H9 (cell line): ENCODE measurements at regions not wholly inside any gene's neighbourhood (a gene's known extent, or its start where the extent isn't known, plus 50 kb on each side); places are given as distances from the start of the nearest gene placed in this dataset.
"Not testable (repeated sequence)": the region's sequence is repeated elsewhere in the genome, so short reads cannot be mapped to it uniquely, and the experiment has no call there.

ENCODE experiments used
- DNase-seq: peaks from one replicate; pipeline ENCODE4 v3.0.0-alpha.2; 2017
- H2AFZ ChIP-seq: one replicate; pipeline ENCODE4 v1.6.1; 2013; ENCODE audit warnings: mild to moderate bottlenecking, low read length, control low read depth, moderate library complexity
- H2AK5ac ChIP-seq: 2 replicates; pipeline ENCODE4 v1.6.1; 2013; ENCODE audit warnings: low read length, control low read depth, mixed read lengths; ENCODE audit not compliant: insufficient read length
- H2BK120ac ChIP-seq: one replicate; pipeline ENCODE4 v1.6.1; 2013; ENCODE audit warnings: low read depth, mild to moderate bottlenecking, low read length, control low read depth, inconsistent platforms; ENCODE audit not compliant: poor library complexity, severe bottlenecking
- H2BK12ac ChIP-seq: 2 replicates; pipeline ENCODE4 v1.6.1; 2013; ENCODE audit warnings: low read length, control low read depth, mixed read lengths, low read depth; ENCODE audit not compliant: insufficient read length
- H2BK15ac ChIP-seq: 2 replicates; pipeline ENCODE4 v1.6.1; 2013; ENCODE audit warnings: low read depth, low read length, control low read depth
- H2BK20ac ChIP-seq: one replicate; pipeline ENCODE4 v1.6.1; 2013; ENCODE audit warnings: low read depth, mild to moderate bottlenecking, low read length, control low read depth, inconsistent platforms; ENCODE audit not compliant: poor library complexity, severe bottlenecking
- H2BK5ac ChIP-seq: 2 replicates; pipeline ENCODE4 v1.6.1; 2013; ENCODE audit warnings: low read length, control low read depth, mixed read lengths; ENCODE audit not compliant: insufficient read length
- H3K14ac ChIP-seq: 2 replicates; pipeline ENCODE4 v1.6.1; 2013; ENCODE audit warnings: low read length, control low read depth; ENCODE audit not compliant: insufficient read depth
- H3K18ac ChIP-seq: 2 replicates; pipeline ENCODE4 v1.6.1; 2013; ENCODE audit warnings: low read depth, mild to moderate bottlenecking, mixed read lengths, low read length, control low read depth; ENCODE audit not compliant: insufficient read length
- H3K23ac ChIP-seq: 2 replicates; pipeline ENCODE4 v1.6.1; 2013; ENCODE audit warnings: low read length, control low read depth, mixed read lengths, low read depth; ENCODE audit not compliant: insufficient read length
- H3K23me2 ChIP-seq: 2 replicates; pipeline ENCODE4 v1.6.1; 2013; ENCODE audit warnings: low read depth, mild to moderate bottlenecking, mixed read lengths, low read length, control low read depth; ENCODE audit not compliant: insufficient read length, poor library complexity, severe bottlenecking
- H3K27ac ChIP-seq: 2 replicates; pipeline ENCODE4 v1.5.1; 2013; ENCODE audit warnings: low read length, control low read depth, mixed read lengths, low read depth; ENCODE audit not compliant: insufficient read length
- H3K27me3 ChIP-seq: 2 replicates; pipeline ENCODE4 v1.6.1; 2013; ENCODE audit warnings: low read length, control low read depth, inconsistent platforms; ENCODE audit not compliant: insufficient read depth
- H3K4ac ChIP-seq: 2 replicates; pipeline ENCODE4 v1.6.1; 2013; ENCODE audit warnings: low read depth, mild to moderate bottlenecking, control low read depth, inconsistent platforms, low read length, moderate library complexity
- H3K4me1 ChIP-seq: 2 replicates; pipeline ENCODE4 v1.6.1; 2013; ENCODE audit warnings: low read length, control low read depth, inconsistent platforms; ENCODE audit not compliant: insufficient read depth
- H3K4me2 ChIP-seq: 2 replicates; pipeline ENCODE4 v1.6.1; 2013; ENCODE audit warnings: low read length, control low read depth, mixed read lengths; ENCODE audit not compliant: insufficient read length, insufficient read depth
- H3K56ac ChIP-seq: 2 replicates; pipeline ENCODE4 v1.6.1; 2013; ENCODE audit warnings: low read depth, mild to moderate bottlenecking, mixed read lengths, low read length, control low read depth; ENCODE audit not compliant: insufficient read length
- H3K79me1 ChIP-seq: 2 replicates; pipeline ENCODE4 v1.6.1; 2013; ENCODE audit warnings: low read depth, mild to moderate bottlenecking, moderate library complexity, low read length, control low read depth, inconsistent platforms; ENCODE audit not compliant: insufficient read depth, poor library complexity, severe bottlenecking
- H3K79me2 ChIP-seq: 2 replicates; pipeline ENCODE4 v1.6.1; 2013; ENCODE audit warnings: low read length, control low read depth, inconsistent platforms; ENCODE audit not compliant: insufficient read depth
- H3K9ac ChIP-seq: 2 replicates; pipeline ENCODE4 v1.6.1; 2013; ENCODE audit warnings: low read length, control low read depth, mixed read lengths; ENCODE audit not compliant: insufficient read length; ENCODE audit errors: extremely low read depth
- H3K9me3 ChIP-seq: one replicate; pipeline ENCODE4 v1.6.1; 2013; ENCODE audit warnings: low read depth, low read length, inconsistent platforms; ENCODE audit not compliant: control insufficient read depth
- H3T11ph ChIP-seq: one replicate; pipeline ENCODE4 v1.6.1; 2013; ENCODE audit warnings: mild to moderate bottlenecking, low read length, control low read depth, inconsistent platforms
- H4K20me1 ChIP-seq: one replicate; pipeline ENCODE4 v1.6.1; 2013; ENCODE audit not compliant: control insufficient read depth, insufficient read length, insufficient read depth
- H4K5ac ChIP-seq: 2 replicates; pipeline ENCODE4 v1.6.1; 2013; ENCODE audit warnings: low read depth, mild to moderate bottlenecking, mixed read lengths, low read length, control low read depth; ENCODE audit not compliant: insufficient read length
- H4K8ac ChIP-seq: replicated peaks from 2 replicates; pipeline ENCODE4 v1.6.1; 2013; ENCODE audit warnings: low read length, control low read depth, mixed read lengths, low read depth; ENCODE audit not compliant: insufficient read length
- H4K91ac ChIP-seq: 2 replicates; pipeline ENCODE4 v1.6.1; 2013; ENCODE audit warnings: low read depth, mild to moderate bottlenecking, moderate library complexity, mixed read lengths, low read length, control low read depth; ENCODE audit not compliant: insufficient read length
- H3K27ac Mint-ChIP-seq, 3 experiments: 2 replicates in 2 of 3; 3 replicates in 1 of 3; pipeline ENCODE4 v1.8.0; 2020 to 2021; ENCODE audit warnings: mixed read lengths in 3 of 3, mild to moderate bottlenecking in 1 of 3, moderate library complexity in 1 of 3
- H3K27me3 Mint-ChIP-seq: 2 replicates; pipeline ENCODE4 v1.8.0; 2021; ENCODE audit warnings: low read depth, mild to moderate bottlenecking, moderate library complexity, mixed read lengths
- H3K36me3 Mint-ChIP-seq, 3 experiments: 2 replicates in 2 of 3; 3 replicates in 1 of 3; pipeline ENCODE4 v1.8.0; 2020 to 2021; ENCODE audit warnings: low read depth in 3 of 3, mixed read lengths in 3 of 3; ENCODE audit not compliant: insufficient read depth in 1 of 3
- H3K4me1 Mint-ChIP-seq, 2 experiments: 2 replicates each; pipeline ENCODE4 v1.8.0; 2020; ENCODE audit warnings: mixed read lengths in 2 of 2
- H3K4me3 Mint-ChIP-seq, 2 experiments: 2 replicates in 1 of 2; 3 replicates in 1 of 2; pipeline ENCODE4 v1.8.0; 2020 to 2021; ENCODE audit warnings: mild to moderate bottlenecking in 2 of 2, mixed read lengths in 2 of 2, moderate library complexity in 1 of 2
- H3K9me3 Mint-ChIP-seq, 2 experiments: 2 replicates in 1 of 2; 3 replicates in 1 of 2; pipeline ENCODE4 v1.8.0; 2020; ENCODE audit warnings: mild to moderate bottlenecking in 2 of 2, mixed read lengths in 2 of 2, moderate library complexity in 1 of 2
- CTCF ChIP-seq: fragments of 200-600 bp; sonication (generic); conservative IDR thresholded peaks from 3 replicates; pipeline ENCODE4 v1.8.0; 2021; ENCODE audit warnings: antibody characterized with exemption, mild to moderate bottlenecking
- WGBS: extraction: QIAGEN DNeasy Blood & Tissue Kit; methylation state at CpG from one replicate; pipeline ENCODE4 v1.1.7; 2013; ENCODE audit warnings: missing lambda C conversion rate, low lambda C conversion rate, mixed read lengths; ENCODE audit not compliant: insufficient read length; ENCODE audit errors: extremely low coverage; 5-methylcytosine and 5-hydroxymethylcytosine counted together

DNA sequence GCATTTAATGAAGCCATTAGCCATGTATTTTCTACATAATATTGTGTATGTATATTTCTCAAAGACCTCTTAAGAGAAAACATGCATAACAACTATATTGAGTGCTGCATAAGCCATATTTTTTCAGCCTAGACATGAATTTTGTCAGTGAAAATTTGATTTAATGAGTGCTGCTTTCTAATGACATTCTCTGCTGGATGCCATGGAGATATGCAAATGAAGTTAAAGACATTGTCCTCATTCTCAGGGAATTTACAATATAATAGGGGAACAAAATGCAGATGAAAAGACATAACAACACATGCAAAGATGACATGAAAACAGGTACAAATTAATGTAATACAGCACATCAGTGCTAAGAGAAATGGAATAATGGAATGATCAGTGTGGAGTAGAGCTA lies 118.7 kb downstream of the ATOH1 start:
- Histone ChIP-seq H3K79me2 (no peaks in the 10 kb centered on the region), H2BK20ac (no peak overlapping the region), H3K27ac (no peak overlapping the region), H2BK120ac (no peak overlapping the region), H3K79me1 (no peaks in the 10 kb centered on the region), H3T11ph (no peak overlapping the region), H3K18ac (no peak overlapping the region), H3K27me3 (no peaks in the 10 kb centered on the region), H3K9me3 (no peaks in the 10 kb centered on the region), H2AK5ac (no peak overlapping the region), H3K4me1 (peaks cover 2% of the 10 kb centered on the region; the same call in 1 of the 2 replicates), H3K56ac (no peak overlapping the region), H3K4ac (no peak overlapping the region), H3K23ac (no peak overlapping the region), H2AFZ (no peak overlapping the region), H4K8ac (no peak overlapping the region), H2BK5ac (no peak overlapping the region), H4K91ac (no peak overlapping the region), H4K5ac (no peak overlapping the region), H3K14ac (no peak overlapping the region), H4K20me1 (no peaks in the 10 kb centered on the region), H3K9ac (no peak overlapping the region), H2BK12ac (no peak overlapping the region), H2BK15ac (no peak overlapping the region), H3K4me2 (no peak overlapping the region), H3K23me2 (no peaks in the 10 kb centered on the region)
- Mint-ChIP-seq H3K4me3 (no peak overlapping the region; a peak in 1 of 5 replicates), H3K36me3 (0 out of 7 replicates have a peak, but pooled peaks cover 0 to 2% (median 0%) of the 10 kb centered on the region in 3 experiments), H3K27ac (peak overlapping the region in 2 of 3 experiments; percentile 2 to 19; a peak in 4 of 7 replicates), H3K4me1 (peaks cover 17 to 23% of the 10 kb centered on the region in 2 experiments), H3K27me3 (no peaks in the 10 kb centered on the region), H3K9me3 (peaks cover 1 to 5% of the 10 kb centered on the region in 2 experiments; a peak in 1 of 5 replicates)
- DNase-seq = no peak
- TF ChIP-seq CTCF = no peak

GRCh38 chr4:93950239-93950638 lies 121.7 kb downstream of the ATOH1 start:
- not testable (repeated sequence) for H3K27me3 Mint-ChIP-seq, H3K14ac ChIP-seq, H4K8ac ChIP-seq, H2AFZ ChIP-seq, H3K27ac Mint-ChIP-seq, H3K23me2 ChIP-seq, H4K20me1 ChIP-seq, H3K79me2 ChIP-seq, H2AK5ac ChIP-seq, H2BK20ac ChIP-seq, H3K56ac ChIP-seq, H3K36me3 Mint-ChIP-seq, H3K9me3 ChIP-seq, H2BK15ac ChIP-seq, DNase-seq, H2BK120ac ChIP-seq, H4K91ac ChIP-seq, H3T11ph ChIP-seq, H2BK12ac ChIP-seq, H3K23ac ChIP-seq, H3K27me3 ChIP-seq, H2BK5ac ChIP-seq, H3K4me1 ChIP-seq, H3K9ac ChIP-seq, H4K5ac ChIP-seq, H3K27ac ChIP-seq, H3K4me3 Mint-ChIP-seq, H3K4ac ChIP-seq, H3K18ac ChIP-seq, H3K4me2 ChIP-seq, H3K79me1 ChIP-seq
- Mint-ChIP-seq H3K9me3 (peaks cover 5 to 14% of the 10 kb centered on the region in 2 experiments; a peak in 2 of 5 replicates), H3K4me1 (peaks cover 17 to 23% of the 10 kb centered on the region in 2 experiments)
- WGBS = no CpG with 5 or more reads among the region's 4 CpGs
